SH-SY5Y (cell line): ENCODE measurements at regions not wholly inside any gene's neighbourhood (a gene's known extent, or its start where the extent isn't known, plus 50 kb on each side); places are given as distances from the start of the nearest gene placed in this dataset.

ENCODE experiments used
- GATA2 ChIP-seq: IDR thresholded peaks from 2 replicates; pipeline ENCODE4 v1.6.1; 2011; ENCODE audit warnings: mild to moderate bottlenecking, low read depth, low read length
- GATA3 ChIP-seq: IDR thresholded peaks from 2 replicates; pipeline ENCODE4 v1.6.1; 2011; ENCODE audit warnings: low read depth, mild to moderate bottlenecking, low read length, moderate library complexity

DNA sequence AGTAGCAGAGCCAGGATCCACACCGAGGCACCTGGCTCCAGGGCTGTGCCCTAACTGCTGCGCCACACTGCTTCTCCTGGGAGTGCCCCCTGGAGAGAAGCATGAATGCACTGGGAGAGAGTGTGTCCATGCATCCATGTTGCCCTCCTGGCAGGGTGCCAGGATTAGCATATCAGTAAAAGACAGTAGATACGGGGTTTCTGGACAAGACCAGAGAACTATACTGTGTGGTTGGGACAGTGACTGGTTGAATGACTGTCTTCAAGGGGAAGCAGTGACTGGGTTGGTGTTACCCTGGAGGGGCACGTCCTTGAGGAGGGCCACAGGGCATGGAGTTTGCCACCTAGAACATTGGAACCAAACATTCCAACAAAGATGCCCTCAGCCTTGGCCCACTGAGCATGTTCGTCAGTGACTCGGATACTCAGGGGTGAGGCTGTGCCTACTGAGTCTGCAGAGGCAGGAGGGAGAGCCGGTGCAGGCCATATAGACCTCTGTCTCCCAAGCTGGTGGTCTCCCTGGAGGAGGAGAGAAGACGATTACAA is 288.8 kb downstream of the CDC5L start:
- TF ChIP-seq GATA2 (no peak), GATA3 (no peak)
